ENCODE measurements at regions not wholly inside any gene's neighbourhood (a gene's known extent, or its start where the extent isn't known, plus 50 kb on each side); places are given as distances from the start of the nearest gene placed in this dataset.
A peak's percentile ranks its signal among the peaks of the same experiment; 100 is the strongest.
"Not testable (repeated sequence)": the region's sequence is repeated elsewhere in the genome, so short reads cannot be mapped to it uniquely, and the experiment has no call there.

- in situ Hi-C loops (cut with HindIII; ENCODE audit: low sequenced_read_pairs): no loop called here
- DNase-seq (ENCODE audit: low spot score): no peak
Observed at GRCh38 chr4:159026329-159026728, 76.5 kb upstream of the RAPGEF2 start.

GRCh38 chr4:159027535-159027934, 75.3 kb upstream of the RAPGEF2 start:
- in situ Hi-C loops (cut with HindIII; ENCODE audit: low sequenced_read_pairs): no loop called here
- DNase-seq (ENCODE audit: low spot score): no peak

DNA sequence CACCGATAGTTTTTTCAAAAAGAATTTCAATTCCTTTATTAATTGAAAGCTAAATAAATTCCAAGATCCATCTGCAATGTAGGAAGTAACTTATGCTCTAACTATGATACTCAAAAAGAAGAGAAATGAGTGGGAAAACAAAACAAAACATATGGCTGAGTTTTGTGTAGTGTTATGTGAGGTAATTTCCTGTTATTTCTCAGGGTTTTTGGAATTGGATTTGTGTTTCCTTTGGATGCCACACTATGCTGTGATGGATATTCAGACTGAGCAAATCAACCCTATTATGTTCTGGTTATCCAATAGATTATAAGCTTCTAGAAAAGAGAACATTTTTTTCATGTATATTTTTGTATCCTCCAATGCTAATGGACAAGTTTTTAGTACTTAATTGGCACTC, 73.4 kb upstream of the RAPGEF2 start:
- in situ Hi-C loops (cut with HindIII; ENCODE audit: low sequenced_read_pairs): no loop called here
- DNase-seq (ENCODE audit: low spot score): no peak

- in situ Hi-C loops (cut with HindIII; ENCODE audit: low sequenced_read_pairs): not testable (repeated sequence)
Observed at GRCh38 chr4:159030297-159030696, 72.6 kb upstream of the RAPGEF2 start.

DNA sequence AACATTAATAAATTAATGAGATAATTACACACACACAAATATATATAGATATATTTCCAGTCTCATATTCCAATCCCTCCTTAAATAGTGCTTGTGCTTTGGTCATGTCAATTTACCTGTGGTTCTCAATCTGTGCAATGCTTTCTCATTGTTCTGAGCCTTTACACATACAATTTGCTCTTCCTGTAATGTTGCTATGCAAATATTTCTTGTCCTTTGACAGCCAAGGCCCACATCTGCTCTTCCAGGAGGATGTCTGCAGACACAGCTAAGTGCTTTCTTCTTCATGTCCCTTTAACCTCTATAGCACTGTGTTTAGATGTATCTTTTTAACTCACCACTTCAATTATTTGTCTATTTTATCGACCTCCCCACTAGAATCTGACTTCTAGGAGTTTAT, 67.3 kb upstream of the RAPGEF2 start:
- in situ Hi-C loops (cut with HindIII; ENCODE audit: low sequenced_read_pairs): no loop called here
- DNase-seq (ENCODE audit: low spot score): no peak

More at GRCh38 chr4:159030297-159030696, 72.6 kb upstream of the RAPGEF2 start:
- not testable (repeated sequence) for DNase-seq (ENCODE audit: low spot score)

DNA sequence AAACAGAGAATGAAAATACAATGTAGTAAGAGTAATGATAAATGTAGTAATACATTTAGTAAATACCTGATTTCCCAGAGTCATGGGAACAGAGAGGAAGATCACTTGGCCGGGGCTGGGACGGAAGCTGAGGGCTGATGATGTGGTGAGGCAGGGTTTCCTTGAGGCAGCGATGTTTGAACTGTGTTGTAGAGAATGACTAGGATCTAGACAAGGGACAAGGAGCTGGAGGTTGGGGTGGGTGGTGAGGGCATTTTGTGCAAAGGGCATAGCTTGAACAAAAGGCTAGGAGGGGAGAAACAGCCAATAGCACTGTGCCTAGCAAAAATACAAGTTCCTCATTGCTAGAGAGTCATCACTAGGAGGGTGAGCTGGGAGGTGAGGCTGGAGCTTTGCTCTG, 64.3 kb upstream of the RAPGEF2 start:
- no peak for DNase-seq (ENCODE audit: low spot score)
- in situ Hi-C loops (cut with HindIII; ENCODE audit: low sequenced_read_pairs): no loop called here

DNA sequence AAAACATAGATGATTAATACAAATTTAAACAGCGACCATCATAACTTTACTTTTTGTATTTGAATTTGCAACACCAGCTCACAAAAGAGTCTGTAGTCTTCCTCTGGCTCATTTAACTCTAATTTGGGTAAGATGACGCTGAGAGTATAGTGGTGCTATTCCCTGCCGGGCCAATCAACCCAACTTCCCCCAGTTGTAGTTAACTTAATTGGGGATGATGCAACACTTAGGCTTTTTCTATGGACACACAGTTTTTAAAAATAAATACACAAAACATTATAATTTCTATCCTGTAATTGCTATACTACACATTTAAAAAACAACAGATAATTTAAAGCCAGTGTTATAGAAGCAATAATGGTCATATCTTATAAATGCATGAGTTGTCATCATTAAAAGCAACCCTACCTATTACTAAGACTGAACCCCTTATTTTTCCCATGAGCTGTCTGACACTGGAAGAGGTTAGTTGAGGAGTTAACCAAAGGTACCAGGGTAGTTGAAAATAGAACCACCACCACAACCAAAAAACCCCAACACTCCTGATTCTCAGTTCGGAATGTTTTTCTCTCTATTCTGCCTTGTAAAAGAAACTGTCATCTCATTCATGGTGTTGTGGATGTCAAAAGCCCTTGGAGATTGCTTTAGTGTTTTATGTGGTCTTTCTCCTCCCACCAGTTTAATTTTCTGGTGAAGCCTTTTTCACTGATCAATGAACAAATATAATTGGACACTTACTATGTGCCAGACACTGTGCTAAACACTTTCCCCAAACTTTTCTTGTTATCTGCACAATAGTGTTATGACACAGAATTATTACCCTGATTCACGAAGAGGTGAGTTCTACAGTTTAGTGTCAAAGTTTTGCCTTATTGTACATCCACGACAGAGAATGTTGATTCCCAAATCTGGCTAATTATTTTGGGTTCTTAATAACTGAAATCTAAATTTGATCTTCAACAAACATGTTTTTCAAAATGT, 61.5 kb upstream of the RAPGEF2 start:
- no peak for DNase-seq (ENCODE audit: low spot score)
- in situ Hi-C loops (cut with HindIII; ENCODE audit: low sequenced_read_pairs): no loop called here

DNA sequence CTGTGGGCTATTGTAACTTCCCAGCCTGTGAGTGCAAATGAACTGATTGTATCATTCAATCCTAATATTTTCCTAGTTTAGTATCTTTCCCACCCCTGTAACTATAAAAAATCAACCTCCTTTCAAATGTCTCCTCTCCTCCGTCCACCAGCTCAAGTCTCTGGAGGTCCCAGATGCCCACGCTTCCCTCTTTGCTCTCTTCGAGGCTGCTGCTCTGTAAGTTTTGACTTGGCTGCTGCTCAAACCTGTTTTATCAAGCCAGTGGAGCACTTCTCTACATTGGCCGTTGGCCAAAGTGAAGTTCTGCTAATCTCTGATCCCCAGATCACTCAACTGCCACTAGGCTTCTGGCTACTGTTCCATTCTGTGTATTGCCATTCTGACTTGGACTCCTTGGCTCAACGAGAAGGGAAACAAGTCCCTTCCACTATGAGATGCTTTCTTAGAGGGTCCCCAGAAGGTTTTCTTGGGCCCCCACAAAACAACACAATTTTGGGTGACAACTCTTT, 60.7 kb upstream of the RAPGEF2 start:
- in situ Hi-C loops (cut with HindIII; ENCODE audit: low sequenced_read_pairs): no loop called here
- no peak for DNase-seq (ENCODE audit: low spot score)

DNA sequence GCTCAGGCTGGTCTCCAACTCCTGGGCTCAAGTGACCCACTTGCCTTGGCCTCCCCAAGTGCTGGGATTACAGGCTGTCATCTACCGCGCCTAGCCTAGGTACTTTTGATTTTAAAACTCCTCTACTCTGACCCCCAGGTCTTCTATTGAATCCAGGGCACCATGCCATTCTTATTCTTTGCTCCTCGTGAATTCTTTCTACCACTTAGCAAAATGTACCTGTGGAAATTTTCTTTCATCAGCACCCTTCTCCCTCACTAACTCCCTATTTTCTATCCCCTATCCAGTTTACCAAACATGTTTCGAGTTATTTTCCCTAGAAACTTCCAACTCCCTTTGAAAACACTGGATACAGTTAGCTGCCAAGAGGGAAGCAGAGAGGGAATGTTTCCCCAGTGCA, 60.0 kb upstream of the RAPGEF2 start:
- in situ Hi-C loops (cut with HindIII; ENCODE audit: low sequenced_read_pairs): no loop called here
- no peak for DNase-seq (ENCODE audit: low spot score)

- DNase-seq (ENCODE audit: low spot score): no peak
- in situ Hi-C loops (cut with HindIII; ENCODE audit: low sequenced_read_pairs): no loop called here
Observed at GRCh38 chr4:159043861-159044260, 59.0 kb upstream of the RAPGEF2 start.

- in situ Hi-C loops (cut with HindIII; ENCODE audit: low sequenced_read_pairs): no loop called here
- no peak for DNase-seq (ENCODE audit: low spot score)
Observed at GRCh38 chr4:159045321-159045720, 57.6 kb upstream of the RAPGEF2 start.

DNA sequence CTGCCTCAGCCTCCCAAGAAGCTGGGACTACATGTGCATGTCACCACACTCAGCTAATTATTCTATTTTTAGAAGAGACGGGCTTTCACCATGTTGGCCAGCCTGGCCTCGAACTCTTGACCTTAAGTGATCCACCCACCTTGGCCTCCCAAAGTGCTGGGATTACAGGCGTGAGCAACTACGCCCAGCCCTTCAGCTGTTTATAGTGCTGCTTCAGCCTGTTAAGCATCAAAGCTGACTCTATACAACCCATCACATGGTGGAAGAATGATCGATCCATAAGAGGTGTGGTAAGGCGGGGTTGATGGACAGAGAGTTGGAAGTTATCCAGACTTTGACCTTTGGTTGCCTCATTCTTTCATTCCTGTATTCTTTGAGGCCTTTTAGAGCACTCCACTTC, 56.2 kb upstream of the RAPGEF2 start:
- DNase-seq (ENCODE audit: low spot score): no peak
- in situ Hi-C loops (cut with HindIII; ENCODE audit: low sequenced_read_pairs): no loop called here

DNA sequence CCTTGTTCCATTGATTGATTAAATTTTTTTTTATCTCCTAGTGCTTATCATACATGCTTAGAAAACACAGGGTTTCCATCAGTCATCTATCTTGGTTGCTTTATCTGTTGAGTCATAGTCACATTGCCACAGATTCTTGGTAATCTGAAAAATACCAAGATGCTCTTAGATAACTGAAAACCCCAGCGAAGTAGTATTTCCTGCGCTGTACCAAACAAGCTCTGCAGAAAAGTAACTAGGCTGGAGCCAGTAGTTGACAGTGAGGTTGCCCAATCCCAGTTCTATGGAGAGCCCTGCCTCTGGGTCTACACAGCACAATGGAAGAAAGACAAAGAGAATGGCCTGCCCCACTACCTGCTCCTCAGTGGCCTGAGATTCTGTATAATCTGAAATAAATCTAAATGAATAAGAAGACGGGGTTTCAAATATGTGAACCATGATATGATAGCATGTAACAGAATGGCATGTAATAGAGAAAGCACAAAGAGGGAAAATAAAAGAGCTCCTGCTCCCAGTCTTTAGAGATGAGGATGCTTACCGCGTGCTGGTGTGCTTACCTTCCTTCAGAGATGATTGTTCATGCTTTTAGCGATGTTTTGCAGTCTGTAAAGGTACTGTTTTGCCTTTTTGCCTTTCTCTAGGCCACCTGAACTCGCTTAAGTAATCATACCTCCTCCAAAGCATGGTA, 55.3 kb upstream of the RAPGEF2 start:
- in situ Hi-C loops (cut with HindIII; ENCODE audit: low sequenced_read_pairs): no loop called here
- no peak for DNase-seq (ENCODE audit: low spot score)

DNA sequence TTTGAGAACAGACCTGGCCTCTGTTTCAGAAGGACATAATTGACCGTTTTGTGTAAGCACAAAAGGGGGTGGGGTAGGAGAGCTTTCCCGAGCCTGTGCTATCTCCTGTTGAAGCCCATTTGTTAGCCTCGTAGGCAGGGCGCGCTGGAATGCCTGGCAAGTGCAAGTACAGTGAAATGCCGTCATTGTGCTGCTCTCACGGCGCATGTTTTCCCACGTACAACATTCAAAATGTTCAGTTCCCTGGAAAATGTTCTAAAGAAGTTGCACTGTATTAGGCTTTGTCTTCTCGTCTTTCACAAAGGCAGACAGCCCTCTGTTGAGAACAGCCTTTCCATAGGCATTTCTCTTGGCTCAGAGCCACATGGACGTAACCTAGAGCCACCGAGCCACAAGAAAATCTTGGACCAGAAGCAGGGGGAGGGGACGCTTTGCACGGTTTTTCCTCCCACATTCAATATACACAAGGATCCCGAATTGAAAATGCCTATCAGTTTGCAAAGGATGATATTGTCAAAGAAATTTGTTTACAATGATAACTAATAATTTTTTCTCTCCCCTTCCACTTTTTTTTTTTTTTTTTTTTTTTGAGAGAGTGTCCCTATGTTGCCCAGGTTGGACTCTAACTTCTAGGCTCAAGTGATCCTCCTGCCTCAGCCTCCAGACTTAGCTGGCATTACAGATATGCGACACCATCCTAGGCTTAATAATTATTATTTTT, 54.6 kb upstream of the RAPGEF2 start:
- peak; percentile 66 for DNase-seq (ENCODE audit: low spot score)

GRCh38 chr4:159049780-159050375, 53.0 kb upstream of the RAPGEF2 start:
- in situ Hi-C loops (cut with HindIII; ENCODE audit: low sequenced_read_pairs): no loop called here
- no peak for DNase-seq (ENCODE audit: low spot score)

More for the DNA sequence above, 54.6 kb upstream of the RAPGEF2 start:
- in situ Hi-C loops (cut with HindIII; ENCODE audit: low sequenced_read_pairs): no loop called here

DNA sequence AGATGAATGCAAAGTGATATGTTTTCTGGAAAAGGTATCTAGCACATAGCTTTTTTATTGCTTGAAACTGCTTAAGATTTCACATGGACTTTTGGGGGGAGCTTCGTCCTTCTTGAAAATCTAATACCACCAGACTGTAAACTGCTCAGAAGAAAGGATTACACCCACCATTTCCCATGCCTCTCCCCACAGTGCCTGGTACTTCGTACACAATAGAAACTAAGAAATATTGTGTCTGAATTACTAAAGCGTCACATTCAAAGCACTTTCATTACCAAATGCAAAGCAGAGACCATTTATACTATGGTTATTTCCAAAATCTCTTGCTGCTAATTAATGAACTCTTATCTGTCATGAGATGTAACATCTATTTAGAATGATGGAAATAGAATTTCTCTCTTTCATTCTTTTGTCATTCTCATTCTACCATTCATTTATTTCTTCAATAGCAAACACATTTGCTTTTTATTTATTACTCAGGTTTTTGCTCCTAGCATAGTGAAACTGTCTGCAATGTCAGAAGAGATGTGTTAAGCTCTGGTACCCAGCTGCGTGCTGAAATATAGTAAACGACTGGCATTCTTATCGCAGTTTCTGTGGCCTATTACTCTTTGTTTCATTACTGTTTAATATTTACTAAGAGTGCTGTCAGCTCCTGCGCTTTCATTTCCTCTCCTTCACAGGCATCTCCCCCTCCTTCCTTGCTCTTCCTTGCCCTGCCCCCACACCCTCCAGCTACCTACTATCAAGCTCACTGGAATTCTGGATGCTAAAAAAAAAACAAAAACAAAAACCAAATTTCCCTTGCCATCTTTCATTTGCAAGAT, 51.4 kb upstream of the RAPGEF2 start:
- DNase-seq (ENCODE audit: low spot score): no peak
- in situ Hi-C loops (cut with HindIII; ENCODE audit: low sequenced_read_pairs): no loop called here

- in situ Hi-C loops (cut with HindIII; ENCODE audit: low sequenced_read_pairs): no loop called here
- DNase-seq (ENCODE audit: low spot score): no peak
Observed at GRCh38 chr4:159052315-159052714, 50.6 kb upstream of the RAPGEF2 start.
